ENCODE measurements at regions not wholly inside any gene's neighbourhood (a gene's known extent, or its start where the extent isn't known, plus 50 kb on each side); places are given as distances from the start of the nearest gene placed in this dataset.

DNA sequence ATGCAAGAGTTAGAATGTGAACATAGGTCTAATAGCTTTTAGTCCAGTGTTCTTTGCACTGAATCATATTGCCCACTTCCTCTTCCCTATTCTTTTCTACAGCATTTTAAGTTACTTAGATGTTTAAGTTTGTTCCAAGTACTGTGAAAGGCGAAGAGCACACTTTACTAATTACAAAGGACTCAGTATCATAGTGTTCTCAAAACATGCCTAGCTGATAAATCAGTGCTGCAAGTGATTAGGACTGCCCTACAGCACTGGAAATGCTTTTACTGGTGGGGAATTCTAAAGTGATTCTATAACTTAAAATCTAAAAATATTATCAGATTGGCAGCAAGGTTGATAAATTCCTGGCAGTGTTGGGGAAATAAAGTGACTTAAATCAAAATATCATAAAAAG, 177.9 kb upstream of the KCNN2 start:
- no peaks in the 10 kb centered on the region for H3K79me2 ChIP-seq (ENCODE audit: insufficient read depth, low read length)
- H3K9ac ChIP-seq (ENCODE audit: low read length), result no peak overlapping the region
- H3K4me1 ChIP-seq (ENCODE audit: insufficient read depth, low read length, severe bottlenecking), result no peaks in the 10 kb centered on the region
- H3K27me3 ChIP-seq (ENCODE audit: insufficient read depth, low read length), result no peaks in the 10 kb centered on the region
- TF ChIP-seq, protein P1, sequence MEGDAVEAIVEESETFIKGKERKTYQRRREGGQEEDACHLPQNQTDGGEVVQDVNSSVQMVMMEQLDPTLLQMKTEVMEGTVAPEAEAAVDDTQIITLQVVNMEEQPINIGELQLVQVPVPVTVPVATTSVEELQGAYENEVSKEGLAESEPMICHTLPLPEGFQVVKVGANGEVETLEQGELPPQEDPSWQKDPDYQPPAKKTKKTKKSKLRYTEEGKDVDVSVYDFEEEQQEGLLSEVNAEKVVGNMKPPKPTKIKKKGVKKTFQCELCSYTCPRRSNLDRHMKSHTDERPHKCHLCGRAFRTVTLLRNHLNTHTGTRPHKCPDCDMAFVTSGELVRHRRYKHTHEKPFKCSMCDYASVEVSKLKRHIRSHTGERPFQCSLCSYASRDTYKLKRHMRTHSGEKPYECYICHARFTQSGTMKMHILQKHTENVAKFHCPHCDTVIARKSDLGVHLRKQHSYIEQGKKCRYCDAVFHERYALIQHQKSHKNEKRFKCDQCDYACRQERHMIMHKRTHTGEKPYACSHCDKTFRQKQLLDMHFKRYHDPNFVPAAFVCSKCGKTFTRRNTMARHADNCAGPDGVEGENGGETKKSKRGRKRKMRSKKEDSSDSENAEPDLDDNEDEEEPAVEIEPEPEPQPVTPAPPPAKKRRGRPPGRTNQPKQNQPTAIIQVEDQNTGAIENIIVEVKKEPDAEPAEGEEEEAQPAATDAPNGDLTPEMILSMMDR (IDR thresholded peaks at IDR 0.05; ENCODE audit: low read length), result no peak
- TF ChIP-seq EZH2 (IDR thresholded peaks at IDR 0.05; ENCODE audit: borderline replicate concordance, low read length), result no peak
- no peaks in the 10 kb centered on the region for H3K36me3 ChIP-seq (ENCODE audit: insufficient read depth, low read length)
- no peak overlapping the region for H3K4me3 ChIP-seq (ENCODE audit: low read depth, low read length, poor library complexity, severe bottlenecking)
- no peak overlapping the region for H3K27ac ChIP-seq (ENCODE audit: low read depth, low read length, poor library complexity, severe bottlenecking)
- no peaks in the 10 kb centered on the region for H3K9me2 ChIP-seq (ENCODE audit: low read depth, low read length)
- no peak overlapping the region for H3K4me2 ChIP-seq (ENCODE audit: low read length)
- no peaks in the 10 kb centered on the region for H3F3A ChIP-seq (ENCODE audit: insufficient read depth, low read length)
- no peaks in the 10 kb centered on the region for H3K9me3 ChIP-seq (ENCODE audit: low read length)
- H4K20me1 ChIP-seq (ENCODE audit: insufficient read depth, low read length), result no peaks in the 10 kb centered on the region
- H2AFZ ChIP-seq (ENCODE audit: low read length), result no peak overlapping the region

DNA sequence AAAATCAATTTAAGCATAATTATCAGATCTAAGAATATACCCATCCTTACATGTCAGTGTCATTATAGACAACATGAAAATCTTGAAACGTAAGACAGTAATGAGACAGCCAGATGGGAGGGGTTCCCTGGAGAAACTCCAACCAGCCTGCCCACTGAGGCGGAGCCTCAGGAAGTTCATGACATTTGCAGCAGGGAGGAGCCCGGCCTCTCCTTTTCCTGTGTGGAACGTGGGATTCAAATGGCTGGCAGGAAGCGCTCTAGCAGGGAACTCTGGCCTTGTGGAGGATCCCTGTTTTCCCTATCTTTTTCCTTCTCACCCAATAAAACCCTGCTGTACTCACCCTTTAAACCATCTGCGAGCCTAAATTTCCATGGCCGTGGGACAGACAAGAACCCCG, 176.6 kb upstream of the KCNN2 start:
- Histone ChIP-seq H3K4me3 (ENCODE audit: low read depth, low read length, poor library complexity, severe bottlenecking) (no peak overlapping the region), H3K27ac (ENCODE audit: low read depth, low read length, poor library complexity, severe bottlenecking) (no peak overlapping the region), H2AFZ (ENCODE audit: low read length) (no peak overlapping the region), H3F3A (ENCODE audit: insufficient read depth, low read length) (no peaks in the 10 kb centered on the region), H4K20me1 (ENCODE audit: insufficient read depth, low read length) (no peaks in the 10 kb centered on the region), H3K9ac (ENCODE audit: low read length) (no peak overlapping the region), H3K4me1 (ENCODE audit: insufficient read depth, low read length, severe bottlenecking) (no peaks in the 10 kb centered on the region), H3K79me2 (ENCODE audit: insufficient read depth, low read length) (no peaks in the 10 kb centered on the region), H3K36me3 (ENCODE audit: insufficient read depth, low read length) (no peaks in the 10 kb centered on the region), H3K9me2 (ENCODE audit: low read depth, low read length) (no peaks in the 10 kb centered on the region), H3K27me3 (ENCODE audit: insufficient read depth, low read length) (no peaks in the 10 kb centered on the region), H3K9me3 (ENCODE audit: low read length) (no peaks in the 10 kb centered on the region), H3K4me2 (ENCODE audit: low read length) (no peak overlapping the region)
- TF ChIP-seq, protein P1 (IDR thresholded peaks at IDR 0.05; ENCODE audit: low read length), result no peak
- no peak for TF ChIP-seq EZH2 (IDR thresholded peaks at IDR 0.05; ENCODE audit: borderline replicate concordance, low read length)

DNA sequence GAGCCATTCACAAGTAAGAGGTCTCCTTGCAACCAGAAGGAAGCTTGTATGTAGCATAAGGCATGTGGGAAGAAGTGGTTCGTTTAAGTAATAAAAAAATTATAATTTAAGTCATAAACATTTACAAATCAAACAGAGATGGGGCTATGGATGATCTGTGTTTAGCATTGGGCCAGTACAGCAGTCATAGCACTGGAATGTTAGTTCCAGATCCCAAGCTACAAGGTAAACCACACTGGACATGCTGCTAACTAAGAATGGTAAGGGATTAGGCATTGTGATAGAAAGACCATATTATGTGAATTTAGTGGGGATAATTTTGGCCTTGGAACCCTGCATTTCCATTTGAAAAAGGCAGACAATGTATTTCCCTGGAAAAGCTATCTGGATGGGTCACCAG, 170.4 kb upstream of the KCNN2 start:
- no peaks in the 10 kb centered on the region for H3F3A ChIP-seq (ENCODE audit: insufficient read depth, low read length)
- no peaks in the 10 kb centered on the region for H4K20me1 ChIP-seq (ENCODE audit: insufficient read depth, low read length)
- no peak overlapping the region for H3K27ac ChIP-seq (ENCODE audit: low read depth, low read length, poor library complexity, severe bottlenecking)
- no peaks in the 10 kb centered on the region for H3K9me2 ChIP-seq (ENCODE audit: low read depth, low read length)
- no peak overlapping the region for H3K4me2 ChIP-seq (ENCODE audit: low read length)
- H3K4me1 ChIP-seq (ENCODE audit: insufficient read depth, low read length, severe bottlenecking), result no peaks in the 10 kb centered on the region
- no peak overlapping the region for H3K9ac ChIP-seq (ENCODE audit: low read length)
- H3K27me3 ChIP-seq (ENCODE audit: insufficient read depth, low read length), result no peaks in the 10 kb centered on the region
- no peak overlapping the region for H2AFZ ChIP-seq (ENCODE audit: low read length)
- no peaks in the 10 kb centered on the region for H3K9me3 ChIP-seq (ENCODE audit: low read length)
- H3K36me3 ChIP-seq (ENCODE audit: insufficient read depth, low read length), result no peaks in the 10 kb centered on the region
- H3K4me3 ChIP-seq (ENCODE audit: low read depth, low read length, poor library complexity, severe bottlenecking), result no peak overlapping the region
- H3K79me2 ChIP-seq (ENCODE audit: insufficient read depth, low read length), result no peaks in the 10 kb centered on the region
- TF ChIP-seq, protein P1 (IDR thresholded peaks at IDR 0.05; ENCODE audit: low read length), result no peak
- no peak for TF ChIP-seq EZH2 (IDR thresholded peaks at IDR 0.05; ENCODE audit: borderline replicate concordance, low read length)
